Effector memory CD8-positive, alpha-beta T cell (primary cell): ENCODE measurements at regions not wholly inside any gene's neighbourhood (a gene's known extent, or its start where the extent isn't known, plus 50 kb on each side); places are given as distances from the start of the nearest gene placed in this dataset.
"Not testable (repeated sequence)": the region's sequence is repeated elsewhere in the genome, so short reads cannot be mapped to it uniquely, and the experiment has no call there.

ENCODE experiments used
- ATAC-seq: fragments of 150-1000 bp; cut with Tn5 transposase; replicated peaks from 2 replicates; pipeline ENCODE4 v1.10.0; 2021; ENCODE audit warnings: mild to moderate bottlenecking, moderate library complexity
- DNase-seq, 3 experiments: peaks; one replicate each; pipeline ENCODE4 v3.0.0; 2021
- H3K27ac Mint-ChIP-seq, 2 donors: one replicate each; pipeline ENCODE4 v1.8.0; 2022; ENCODE audit warnings: mild to moderate bottlenecking in 2 of 2, mixed read lengths in 2 of 2, moderate library complexity in 2 of 2
- H3K27me3 Mint-ChIP-seq, 2 donors: one replicate each; pipeline ENCODE4 v1.8.0; 2022; ENCODE audit warnings: mixed read lengths in 2 of 2
- H3K36me3 Mint-ChIP-seq: one replicate; pipeline ENCODE4 v1.8.0; 2022; ENCODE audit warnings: mild to moderate bottlenecking, moderate library complexity, mixed read lengths; ENCODE audit not compliant: insufficient read depth
- H3K4me1 Mint-ChIP-seq, 2 donors: one replicate each; pipeline ENCODE4 v1.8.0; 2022; ENCODE audit warnings: low read depth in 2 of 2, mixed read lengths in 2 of 2
- H3K4me3 Mint-ChIP-seq, 2 donors: one replicate each; pipeline ENCODE4 v1.8.0; 2022; ENCODE audit warnings: mild to moderate bottlenecking in 2 of 2, mixed read lengths in 2 of 2, moderate library complexity in 2 of 2
- H3K9me3 Mint-ChIP-seq, 2 donors: one replicate each; pipeline ENCODE4 v1.8.0; 2022; ENCODE audit warnings: mixed read lengths in 2 of 2

- H3K27me3 Mint-ChIP-seq, result peaks cover 0 to 12% of the 10 kb centered on the region in 2 donors
- H3K36me3 Mint-ChIP-seq, result no peaks in the 10 kb centered on the region
- H3K27ac Mint-ChIP-seq, result no peak overlapping the region
- no peaks in the 10 kb centered on the region for H3K9me3 Mint-ChIP-seq
- H3K4me3 Mint-ChIP-seq, result no peak overlapping the region
- H3K4me1 Mint-ChIP-seq, result no peaks in the 10 kb centered on the region
- no peak for ATAC-seq
- DNase-seq, result no peak
These were observed 223.1 kb upstream of the PLXNA2 start for GRCh38 chr1:208467151-208467780.

- Mint-ChIP-seq H3K4me1 (no peaks in the 10 kb centered on the region), H3K4me3 (no peak overlapping the region), H3K27me3 (peaks cover 20 to 22% of the 10 kb centered on the region in 2 donors), H3K27ac (no peak overlapping the region), H3K36me3 (no peaks in the 10 kb centered on the region), H3K9me3 (no peaks in the 10 kb centered on the region)
- DNase-seq (no peak), ATAC-seq (no peak)
These were observed 231.3 kb upstream of the PLXNA2 start for GRCh38 chr1:208475449-208475848.

DNA sequence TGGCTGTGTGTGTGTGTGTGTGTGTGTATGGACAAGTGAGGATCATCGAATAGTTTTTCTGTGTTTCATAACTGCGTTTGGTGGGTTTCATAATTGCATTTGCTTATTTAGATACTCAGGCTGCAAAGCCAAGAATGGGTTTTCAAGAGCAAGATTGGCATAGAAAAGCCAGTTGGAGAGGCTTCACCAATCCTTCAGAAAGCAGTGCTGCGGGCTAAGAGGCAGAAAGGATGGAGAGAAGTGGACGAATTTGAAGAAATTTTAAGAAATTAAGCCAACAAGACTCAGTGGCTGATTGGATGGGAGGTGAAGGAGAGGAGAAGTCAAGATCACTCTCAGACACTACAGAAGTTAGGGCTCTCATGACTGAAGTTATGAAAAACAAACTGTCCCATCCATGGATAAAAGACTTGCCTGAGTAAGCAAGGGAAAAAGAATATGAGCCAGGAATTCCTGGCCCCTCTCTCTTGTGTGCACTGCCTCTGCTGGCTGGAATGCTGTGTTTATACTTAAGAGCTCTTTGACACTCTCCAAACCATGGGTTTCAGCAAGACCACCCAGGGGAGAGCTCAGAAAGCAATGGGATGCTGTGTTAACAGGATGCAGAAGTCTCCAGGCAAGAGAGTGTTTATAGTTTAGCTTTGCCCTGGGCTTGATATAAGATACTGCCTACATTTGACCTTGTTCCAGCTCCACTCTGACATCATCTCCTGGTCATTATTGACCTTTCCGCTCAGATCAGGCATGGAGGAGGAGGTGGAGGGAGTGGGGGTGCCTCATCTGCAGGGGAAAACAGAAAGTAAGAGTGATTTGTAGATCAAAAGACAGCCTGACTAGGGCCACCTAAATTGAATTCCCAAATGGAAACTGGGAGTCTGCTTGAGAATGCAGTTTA, 232.0 kb upstream of the PLXNA2 start:
- H3K4me3 Mint-ChIP-seq, result no peak overlapping the region
- no peaks in the 10 kb centered on the region for H3K36me3 Mint-ChIP-seq
- H3K4me1 Mint-ChIP-seq, result no peaks in the 10 kb centered on the region
- H3K9me3 Mint-ChIP-seq, result no peaks in the 10 kb centered on the region
- DNase-seq (no peak), ATAC-seq (no peak)
- H3K27ac Mint-ChIP-seq, result no peak overlapping the region
- peaks cover 20 to 22% of the 10 kb centered on the region in 2 donors for H3K27me3 Mint-ChIP-seq

- Mint-ChIP-seq H3K27ac (no peak overlapping the region), H3K4me3 (no peak overlapping the region), H3K27me3 (peaks cover 20 to 22% of the 10 kb centered on the region in 2 donors), H3K9me3 (no peaks in the 10 kb centered on the region), H3K36me3 (no peaks in the 10 kb centered on the region), H3K4me1 (no peaks in the 10 kb centered on the region)
- ATAC-seq (no peak), DNase-seq (no peak)
These were observed 232.6 kb upstream of the PLXNA2 start for GRCh38 chr1:208476846-208477170.

GRCh38 chr1:208479435-208479834, 235.3 kb upstream of the PLXNA2 start:
- DNase-seq, result no peak
- no peaks in the 10 kb centered on the region for H3K36me3 Mint-ChIP-seq
- H3K27ac Mint-ChIP-seq, result no peak overlapping the region
- no peak overlapping the region for H3K4me3 Mint-ChIP-seq
- H3K27me3 Mint-ChIP-seq, result peaks cover 12 to 23% of the 10 kb centered on the region in 2 donors
- no peak for ATAC-seq
- no peaks in the 10 kb centered on the region for H3K9me3 Mint-ChIP-seq
- no peaks in the 10 kb centered on the region for H3K4me1 Mint-ChIP-seq

- Mint-ChIP-seq H3K4me1 (no peaks in the 10 kb centered on the region), H3K36me3 (no peaks in the 10 kb centered on the region), H3K27ac (no peak overlapping the region), H3K9me3 (no peaks in the 10 kb centered on the region), H3K27me3 (peaks cover 9 to 10% of the 10 kb centered on the region in 2 donors), H3K4me3 (no peak overlapping the region)
- ATAC-seq (no peak), DNase-seq (no peak)
These were observed 241.3 kb upstream of the PLXNA2 start for GRCh38 chr1:208485512-208485911.

DNA sequence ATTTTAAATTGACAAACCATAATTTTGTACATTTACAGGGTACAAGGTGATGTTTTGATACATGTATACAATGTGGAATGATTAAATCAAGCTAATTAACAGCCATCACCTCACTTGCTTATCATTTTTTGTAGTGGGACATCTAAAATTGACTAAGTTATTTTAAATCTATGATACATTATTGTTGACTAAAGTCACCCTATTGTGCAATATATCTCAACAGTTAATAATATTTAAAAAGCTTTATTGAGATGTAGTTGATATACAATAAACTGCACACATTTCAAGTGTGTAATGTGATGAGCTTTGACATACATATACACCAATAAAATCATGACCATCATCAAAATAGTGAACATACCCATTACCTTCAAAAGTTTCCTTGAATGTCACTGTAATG, 242.5 kb upstream of the PLXNA2 start:
- peaks cover 3% of the 10 kb centered on the region for H3K36me3 Mint-ChIP-seq

DNA sequence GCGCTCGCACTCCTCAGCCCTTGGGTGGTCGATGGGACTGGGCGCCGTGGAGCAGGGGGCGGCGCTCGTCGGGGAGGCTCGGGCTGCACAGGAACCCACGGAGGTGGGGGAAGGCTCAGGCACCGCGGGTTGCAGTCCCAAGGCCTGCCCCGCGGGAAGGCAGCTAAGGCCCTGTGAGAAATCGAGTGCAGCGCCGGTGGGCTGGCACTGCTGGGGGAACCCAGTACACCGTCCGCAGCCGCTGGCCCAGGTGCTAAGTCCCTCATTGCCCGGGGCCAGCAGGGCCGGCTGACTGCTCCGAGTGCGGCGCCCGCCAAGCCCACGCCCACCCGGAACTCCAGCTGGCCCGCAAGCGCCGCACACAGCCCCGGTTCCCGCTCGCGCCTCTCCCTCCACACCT, 244.2 kb upstream of the PLXNA2 start:
- H3K9me3 Mint-ChIP-seq, H3K36me3 Mint-ChIP-seq, DNase-seq, H3K27ac Mint-ChIP-seq, ATAC-seq, H3K4me1 Mint-ChIP-seq, H3K4me3 Mint-ChIP-seq: not testable (repeated sequence)
- peaks cover 0 to 11% of the 10 kb centered on the region in 2 donors for H3K27me3 Mint-ChIP-seq

More for the DNA sequence above, 242.5 kb upstream of the PLXNA2 start:
- no peaks in the 10 kb centered on the region for H3K9me3 Mint-ChIP-seq
- DNase-seq (no peak), ATAC-seq (no peak)
- no peaks in the 10 kb centered on the region for H3K4me1 Mint-ChIP-seq
- H3K27me3 Mint-ChIP-seq, result peaks cover 9 to 10% of the 10 kb centered on the region in 2 donors
- H3K4me3 Mint-ChIP-seq, result no peak overlapping the region
- H3K27ac Mint-ChIP-seq, result no peak overlapping the region

GRCh38 chr1:208496467-208497371, 252.5 kb upstream of the PLXNA2 start:
- Mint-ChIP-seq H3K4me3 (no peak overlapping the region), H3K27me3 (peaks cover 53% of the 10 kb centered on the region in 2 donors), H3K27ac (no peak overlapping the region), H3K9me3 (peaks cover 0 to 2% of the 10 kb centered on the region in 2 donors), H3K4me1 (no peaks in the 10 kb centered on the region), H3K36me3 (peaks cover 3% of the 10 kb centered on the region)
- ATAC-seq, result no peak
- no peak for DNase-seq

GRCh38 chr1:208497866-208498541, 253.8 kb upstream of the PLXNA2 start:
- H3K9me3 Mint-ChIP-seq, result peaks cover 0 to 2% of the 10 kb centered on the region in 2 donors
- H3K4me3 Mint-ChIP-seq, result no peak overlapping the region
- no peaks in the 10 kb centered on the region for H3K4me1 Mint-ChIP-seq
- peaks cover 53% of the 10 kb centered on the region in 2 donors for H3K27me3 Mint-ChIP-seq
- H3K36me3 Mint-ChIP-seq, result peaks cover 3% of the 10 kb centered on the region
- ATAC-seq (no peak), DNase-seq (no peak)
- no peak overlapping the region for H3K27ac Mint-ChIP-seq

DNA sequence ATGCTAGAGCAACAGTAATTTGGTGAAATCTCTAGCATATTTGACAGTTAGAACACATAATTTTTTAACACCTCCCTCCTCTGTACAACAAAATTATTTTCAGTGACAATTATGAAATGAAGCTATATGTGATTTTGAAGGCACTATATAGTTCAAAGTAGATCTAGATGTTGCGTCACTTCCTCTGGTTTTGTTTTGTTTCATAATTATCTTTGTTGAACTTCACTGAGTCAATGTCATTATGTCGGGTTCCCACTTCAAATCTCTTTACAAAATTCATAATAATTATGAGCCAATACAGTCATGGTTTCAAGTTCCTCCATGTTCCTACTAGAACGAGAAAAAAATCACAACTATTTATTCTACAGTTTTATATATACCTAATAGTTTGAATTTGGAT, 254.8 kb upstream of the PLXNA2 start:
- peaks cover 46 to 50% of the 10 kb centered on the region in 2 donors for H3K27me3 Mint-ChIP-seq
- H3K36me3 Mint-ChIP-seq, result peaks cover 3% of the 10 kb centered on the region
- ATAC-seq (no peak), DNase-seq (no peak)
- H3K27ac Mint-ChIP-seq, result no peak overlapping the region
- no peak overlapping the region for H3K4me3 Mint-ChIP-seq
- peaks cover 0 to 2% of the 10 kb centered on the region in 2 donors for H3K9me3 Mint-ChIP-seq
- H3K4me1 Mint-ChIP-seq, result no peaks in the 10 kb centered on the region

- peaks cover 3% of the 10 kb centered on the region for H3K36me3 Mint-ChIP-seq
- ATAC-seq (no peak), DNase-seq (no peak)
- H3K27me3 Mint-ChIP-seq, result peaks cover 42 to 44% of the 10 kb centered on the region in 2 donors
- peaks cover 0 to 2% of the 10 kb centered on the region in 2 donors for H3K9me3 Mint-ChIP-seq
- H3K27ac Mint-ChIP-seq, result no peak overlapping the region
- H3K4me3 Mint-ChIP-seq, result no peak overlapping the region
- no peaks in the 10 kb centered on the region for H3K4me1 Mint-ChIP-seq
These were observed 255.4 kb upstream of the PLXNA2 start for GRCh38 chr1:208499601-208500000.

DNA sequence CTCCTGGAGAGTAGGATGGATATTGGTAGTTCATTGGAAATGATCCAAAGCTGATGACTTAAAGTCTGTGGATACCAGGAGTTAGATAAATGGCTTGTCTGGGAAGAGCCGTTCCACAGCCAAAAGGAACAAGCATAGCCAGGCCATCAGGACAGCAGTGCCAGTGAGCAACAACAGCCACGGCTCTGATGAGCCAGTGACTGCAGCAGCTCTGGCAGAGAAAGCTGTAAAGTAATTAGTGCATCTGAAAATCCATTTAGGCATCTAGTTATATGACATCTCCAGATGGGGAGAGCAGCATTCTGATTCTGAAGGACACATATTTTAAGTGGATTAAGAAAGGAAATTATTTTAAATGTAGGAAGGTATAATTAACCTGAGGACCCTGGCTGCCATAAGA, 256.2 kb upstream of the PLXNA2 start:
- Mint-ChIP-seq H3K4me3 (no peak overlapping the region), H3K27ac (no peak overlapping the region), H3K4me1 (no peaks in the 10 kb centered on the region), H3K27me3 (peaks cover 38 to 42% of the 10 kb centered on the region in 2 donors), H3K36me3 (peaks cover 3% of the 10 kb centered on the region), H3K9me3 (peaks cover 0 to 4% of the 10 kb centered on the region in 2 donors)
- ATAC-seq (no peak), DNase-seq (no peak)
